ENCODE measurements at regions not wholly inside any gene's neighbourhood (a gene's known extent, or its start where the extent isn't known, plus 50 kb on each side); places are given as distances from the start of the nearest gene placed in this dataset.

DNA sequence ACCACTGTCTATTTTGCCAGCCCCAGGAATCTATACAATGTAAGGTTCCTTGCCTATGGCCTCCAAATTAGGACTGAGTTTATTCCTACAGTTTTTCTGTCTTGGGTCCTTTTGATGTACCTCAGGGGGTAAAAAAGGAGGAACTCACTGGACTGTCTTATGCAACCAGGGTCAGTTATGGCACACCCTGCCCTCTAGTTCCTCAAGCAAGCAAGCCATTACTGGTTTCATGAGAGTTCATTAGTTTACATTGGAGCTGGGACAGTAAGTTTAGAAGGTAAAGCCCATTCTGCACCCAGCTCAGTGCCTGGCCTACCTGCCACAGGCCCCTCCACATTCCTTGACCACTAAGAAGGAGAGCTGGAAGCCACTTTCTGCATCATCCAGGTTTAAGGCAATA, 68.7 kb upstream of the WIPF1 start:
- TF ChIP-seq, protein P1, sequence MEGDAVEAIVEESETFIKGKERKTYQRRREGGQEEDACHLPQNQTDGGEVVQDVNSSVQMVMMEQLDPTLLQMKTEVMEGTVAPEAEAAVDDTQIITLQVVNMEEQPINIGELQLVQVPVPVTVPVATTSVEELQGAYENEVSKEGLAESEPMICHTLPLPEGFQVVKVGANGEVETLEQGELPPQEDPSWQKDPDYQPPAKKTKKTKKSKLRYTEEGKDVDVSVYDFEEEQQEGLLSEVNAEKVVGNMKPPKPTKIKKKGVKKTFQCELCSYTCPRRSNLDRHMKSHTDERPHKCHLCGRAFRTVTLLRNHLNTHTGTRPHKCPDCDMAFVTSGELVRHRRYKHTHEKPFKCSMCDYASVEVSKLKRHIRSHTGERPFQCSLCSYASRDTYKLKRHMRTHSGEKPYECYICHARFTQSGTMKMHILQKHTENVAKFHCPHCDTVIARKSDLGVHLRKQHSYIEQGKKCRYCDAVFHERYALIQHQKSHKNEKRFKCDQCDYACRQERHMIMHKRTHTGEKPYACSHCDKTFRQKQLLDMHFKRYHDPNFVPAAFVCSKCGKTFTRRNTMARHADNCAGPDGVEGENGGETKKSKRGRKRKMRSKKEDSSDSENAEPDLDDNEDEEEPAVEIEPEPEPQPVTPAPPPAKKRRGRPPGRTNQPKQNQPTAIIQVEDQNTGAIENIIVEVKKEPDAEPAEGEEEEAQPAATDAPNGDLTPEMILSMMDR (IDR thresholded peaks at IDR 0.05): no peak
- TF ChIP-seq TEAD4 (IDR thresholded peaks at IDR 0.05; ENCODE audit: borderline replicate concordance, insufficient read depth) (no peak), RCOR1 (IDR thresholded peaks at IDR 0.05; ENCODE audit: low read length) (no peak), TCF12 (IDR thresholded peaks at IDR 0.05) (no peak), POLR2AphosphoS5 (IDR thresholded peaks at IDR 0.05; ENCODE audit: low read depth, low read length) (no peak), JUND (IDR thresholded peaks at IDR 0.05) (no peak), TAF1 (IDR thresholded peaks at IDR 0.05; ENCODE audit: borderline replicate concordance, low read depth, low read length) (no peak), NRF1 (IDR thresholded peaks at IDR 0.05; ENCODE audit: low read depth, low read length) (no peak), CHD2 (IDR thresholded peaks at IDR 0.05; ENCODE audit: low read length, partially characterized antibody) (no peak), FOXJ3 (CRISPR knock-in tag; IDR thresholded peaks at IDR 0.05) (no peak), EP300 (IDR thresholded peaks at IDR 0.05; ENCODE audit: borderline replicate concordance in 1 of 2, low read depth in 1 of 2, low read length in 1 of 2) (no peak), SMC3 (IDR thresholded peaks at IDR 0.05; ENCODE audit: low read depth, low read length) (no peak)
- TF ChIP-seq, protein P2, sequence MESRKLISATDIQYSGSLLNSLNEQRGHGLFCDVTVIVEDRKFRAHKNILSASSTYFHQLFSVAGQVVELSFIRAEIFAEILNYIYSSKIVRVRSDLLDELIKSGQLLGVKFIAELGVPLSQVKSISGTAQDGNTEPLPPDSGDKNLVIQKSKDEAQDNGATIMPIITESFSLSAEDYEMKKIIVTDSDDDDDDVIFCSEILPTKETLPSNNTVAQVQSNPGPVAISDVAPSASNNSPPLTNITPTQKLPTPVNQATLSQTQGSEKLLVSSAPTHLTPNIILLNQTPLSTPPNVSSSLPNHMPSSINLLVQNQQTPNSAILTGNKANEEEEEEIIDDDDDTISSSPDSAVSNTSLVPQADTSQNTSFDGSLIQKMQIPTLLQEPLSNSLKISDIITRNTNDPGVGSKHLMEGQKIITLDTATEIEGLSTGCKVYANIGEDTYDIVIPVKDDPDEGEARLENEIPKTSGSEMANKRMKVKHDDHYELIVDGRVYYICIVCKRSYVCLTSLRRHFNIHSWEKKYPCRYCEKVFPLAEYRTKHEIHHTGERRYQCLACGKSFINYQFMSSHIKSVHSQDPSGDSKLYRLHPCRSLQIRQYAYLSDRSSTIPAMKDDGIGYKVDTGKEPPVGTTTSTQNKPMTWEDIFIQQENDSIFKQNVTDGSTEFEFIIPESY (IDR thresholded peaks at IDR 0.05; ENCODE audit: borderline replicate concordance, low read depth): no peak
- TF ChIP-seq, protein P3, sequence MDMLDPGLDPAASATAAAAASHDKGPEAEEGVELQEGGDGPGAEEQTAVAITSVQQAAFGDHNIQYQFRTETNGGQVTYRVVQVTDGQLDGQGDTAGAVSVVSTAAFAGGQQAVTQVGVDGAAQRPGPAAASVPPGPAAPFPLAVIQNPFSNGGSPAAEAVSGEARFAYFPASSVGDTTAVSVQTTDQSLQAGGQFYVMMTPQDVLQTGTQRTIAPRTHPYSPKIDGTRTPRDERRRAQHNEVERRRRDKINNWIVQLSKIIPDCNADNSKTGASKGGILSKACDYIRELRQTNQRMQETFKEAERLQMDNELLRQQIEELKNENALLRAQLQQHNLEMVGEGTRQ (IDR thresholded peaks at IDR 0.05; ENCODE audit: borderline replicate concordance, low read depth, low read length): no peak

All from SK-N-SH (cell line).